Activated CD4-positive, alpha-beta memory T cell treated with anti-CD3 and anti-CD28 coated beads, Interleukin-2, amount 10 ng/mL, durations not matched to agents 7 days and 5 days (primary cell): ENCODE measurements at regions not wholly inside any gene's neighbourhood (a gene's known extent, or its start where the extent isn't known, plus 50 kb on each side); places are given as distances from the start of the nearest gene placed in this dataset.
A peak's percentile ranks its signal among the peaks of the same experiment; 100 is the strongest.

ENCODE experiments used
- CTCF ChIA-PET: fragments of 350-600 bp; sonication (Branson Sonifier 250); formaldehyde crosslinking; loops from one replicate; lab custom pipeline; 2021; ENCODE audit warnings: antibody characterized with exemption, inconsistent platforms; lab: Charles Lee
- POLR2A ChIA-PET: fragments of 350-600 bp; sonication (Branson Sonifier 250); formaldehyde crosslinking; loops from one replicate; lab custom pipeline; 2021; ENCODE audit warnings: antibody characterized with exemption; lab: Charles Lee
- DNase-seq: peaks from one replicate; pipeline ENCODE4 v3.0.0-alpha.2; 2020
- H3K27ac Mint-ChIP-seq: one replicate; pipeline ENCODE4 v1.8.0; 2021; ENCODE audit warnings: mild to moderate bottlenecking, mixed read lengths
- H3K27me3 Mint-ChIP-seq: one replicate; pipeline ENCODE4 v1.8.0; 2021; ENCODE audit warnings: mixed read lengths
- H3K36me3 Mint-ChIP-seq: one replicate; pipeline ENCODE4 v1.8.0; 2021; ENCODE audit warnings: low read depth, mixed read lengths
- H3K4me1 Mint-ChIP-seq: one replicate; pipeline ENCODE4 v1.8.0; 2021; ENCODE audit warnings: mixed read lengths
- H3K4me3 Mint-ChIP-seq: one replicate; pipeline ENCODE4 v1.8.0; 2021; ENCODE audit warnings: mild to moderate bottlenecking, mixed read lengths
- H3K9me3 Mint-ChIP-seq: one replicate; pipeline ENCODE4 v1.8.0; 2021; ENCODE audit warnings: mixed read lengths

DNA sequence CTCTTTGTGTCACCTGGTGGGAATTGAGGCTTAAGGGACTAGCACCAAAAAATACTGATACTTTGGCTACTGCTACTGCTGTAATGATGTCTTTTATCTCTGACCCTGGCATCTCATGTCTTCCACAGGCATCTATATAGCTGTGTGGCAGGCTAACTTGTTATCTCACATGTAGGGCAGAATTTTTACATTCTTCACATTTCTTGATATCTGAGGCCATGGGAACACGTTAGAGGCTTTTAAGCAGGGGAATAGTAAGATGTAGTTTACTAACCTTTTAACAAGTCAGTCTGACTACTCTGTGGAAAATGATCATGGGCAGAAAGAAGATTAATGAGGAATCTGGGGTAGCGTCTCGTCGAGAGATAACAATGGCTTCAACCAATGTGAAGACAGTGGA is 498.4 kb downstream of the PCNX1 start:
- Mint-ChIP-seq H3K9me3 (no peaks in the 10 kb centered on the region), H3K27ac (no peak overlapping the region), H3K4me1 (peaks cover 30% of the 10 kb centered on the region), H3K36me3 (peaks cover 26% of the 10 kb centered on the region), H3K4me3 (no peak overlapping the region), H3K27me3 (no peaks in the 10 kb centered on the region)
- ChIA-PET CTCF (interaction anchor here (1.1 to 3.6 kb wide), 5 partner anchors 82 to 347 kb away, joined by 4 to 74 read pairs (median 27); no protein-coding TSS in a partner anchor), POLR2A (interaction anchor here (4.8 kb wide), 1 partner anchor 82 kb away, joined by 78 read pairs; the partner anchor contains the start of gene SIPA1L1)
- DNase-seq: no peak

DNA sequence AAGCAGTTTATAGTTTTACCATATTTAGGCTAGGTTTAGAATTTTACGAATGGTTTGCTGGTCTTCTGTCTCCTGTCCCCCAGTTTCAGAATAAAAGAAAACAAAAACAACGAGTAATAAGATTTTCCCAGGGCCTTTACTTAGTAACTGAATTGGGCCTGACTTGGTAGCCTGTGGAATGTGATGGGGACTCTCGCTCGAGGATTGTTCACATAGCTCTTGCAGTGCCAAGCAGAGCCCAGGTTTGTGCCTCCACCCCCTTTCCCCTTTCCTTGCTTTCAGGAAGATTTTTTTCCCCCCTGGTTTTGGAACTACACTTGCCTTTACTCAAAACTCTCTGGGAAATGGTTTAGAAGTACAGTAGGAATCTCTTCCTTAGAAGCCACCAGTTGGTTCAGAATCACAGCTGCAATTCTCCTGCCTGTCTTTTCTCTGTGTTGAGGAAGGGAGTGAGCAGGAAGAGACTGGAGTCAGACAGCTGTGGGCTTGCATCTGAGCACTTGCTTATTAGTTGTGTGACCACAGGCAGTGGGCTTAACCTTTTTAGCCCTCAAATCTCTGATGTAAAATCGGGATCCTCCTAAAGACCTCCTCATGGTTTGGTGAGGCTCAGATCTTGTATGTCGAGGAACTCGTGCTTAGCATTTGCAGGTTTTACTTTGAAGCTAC is 501.2 kb downstream of the PCNX1 start:
- peaks cover 40% of the 10 kb centered on the region for H3K4me1 Mint-ChIP-seq
- peaks cover 39% of the 10 kb centered on the region for H3K36me3 Mint-ChIP-seq
- H3K9me3 Mint-ChIP-seq: peaks cover 3% of the 10 kb centered on the region
- POLR2A ChIA-PET: no interaction called here
- H3K27me3 Mint-ChIP-seq: no peaks in the 10 kb centered on the region
- CTCF ChIA-PET: no interaction called here
- no peak overlapping the region for H3K4me3 Mint-ChIP-seq
- H3K27ac Mint-ChIP-seq: no peak overlapping the region
- DNase-seq: no peak

DNA sequence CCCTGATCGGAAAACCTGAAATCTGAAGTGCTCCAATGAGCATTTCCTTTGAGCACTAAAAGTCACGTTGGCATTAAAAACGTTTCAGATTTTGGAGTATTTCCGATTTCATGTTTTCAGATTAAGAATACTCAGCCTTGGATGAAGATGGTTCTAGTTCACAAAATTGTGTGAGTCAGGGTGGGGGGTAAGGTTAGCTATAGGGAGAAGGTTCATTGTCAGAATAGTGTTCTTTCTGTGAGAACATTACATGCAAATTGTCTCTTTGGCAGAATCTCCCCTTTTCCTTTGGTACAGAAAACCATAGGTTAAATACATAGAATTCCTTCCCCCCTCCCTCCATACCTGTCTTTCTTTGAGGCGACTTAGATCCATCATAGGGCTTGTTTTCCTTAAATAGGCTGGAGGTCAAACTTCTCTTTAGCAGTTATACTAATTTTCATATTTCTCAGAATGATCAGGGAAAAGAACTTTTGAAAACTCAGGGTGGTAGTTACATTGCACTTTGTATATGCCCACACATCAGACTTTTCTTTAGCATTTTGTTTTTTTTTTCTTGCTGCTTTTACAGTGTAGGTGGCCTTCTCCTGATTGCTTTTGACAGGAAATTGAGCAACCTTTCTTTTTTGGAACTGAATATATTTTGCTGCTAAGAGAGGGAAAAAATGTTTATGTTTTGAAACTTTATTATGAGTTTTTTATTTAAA is 503.5 kb downstream of the PCNX1 start:
- H3K27me3 Mint-ChIP-seq: no peaks in the 10 kb centered on the region
- peaks cover 30% of the 10 kb centered on the region for H3K4me1 Mint-ChIP-seq
- CTCF ChIA-PET: no interaction called here
- peaks cover 3% of the 10 kb centered on the region for H3K9me3 Mint-ChIP-seq
- POLR2A ChIA-PET: interaction anchor here (1.6 kb wide), 1 partner anchor 89 kb away, joined by 4 read pairs; no protein-coding TSS in a partner anchor
- no peak overlapping the region for H3K4me3 Mint-ChIP-seq
- H3K27ac Mint-ChIP-seq: no peak overlapping the region
- DNase-seq: no peak
- H3K36me3 Mint-ChIP-seq: peaks cover 46% of the 10 kb centered on the region

DNA sequence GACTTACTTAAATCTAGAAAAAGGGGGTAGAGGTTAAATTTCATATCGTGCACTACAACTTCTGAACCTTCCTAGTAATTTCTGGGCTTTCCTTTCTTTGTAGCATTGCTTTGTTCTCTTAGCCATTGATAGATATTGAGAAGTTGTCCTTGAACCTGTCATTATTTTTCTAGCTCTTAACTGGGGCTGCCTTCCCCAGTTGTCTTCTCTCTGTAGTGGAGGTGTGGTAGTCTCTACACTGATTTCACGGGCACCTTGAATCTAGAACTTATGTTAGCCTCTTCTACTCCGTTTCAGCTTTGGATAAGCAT is 504.0 kb downstream of the PCNX1 start:
- Mint-ChIP-seq H3K4me3 (no peak overlapping the region), H3K9me3 (peaks cover 3% of the 10 kb centered on the region), H3K27me3 (no peaks in the 10 kb centered on the region), H3K4me1 (peaks cover 31% of the 10 kb centered on the region), H3K27ac (peak overlapping the region; percentile 54), H3K36me3 (peaks cover 44% of the 10 kb centered on the region)
- CTCF ChIA-PET: no interaction called here
- no peak for DNase-seq
- POLR2A ChIA-PET: no interaction called here

DNA sequence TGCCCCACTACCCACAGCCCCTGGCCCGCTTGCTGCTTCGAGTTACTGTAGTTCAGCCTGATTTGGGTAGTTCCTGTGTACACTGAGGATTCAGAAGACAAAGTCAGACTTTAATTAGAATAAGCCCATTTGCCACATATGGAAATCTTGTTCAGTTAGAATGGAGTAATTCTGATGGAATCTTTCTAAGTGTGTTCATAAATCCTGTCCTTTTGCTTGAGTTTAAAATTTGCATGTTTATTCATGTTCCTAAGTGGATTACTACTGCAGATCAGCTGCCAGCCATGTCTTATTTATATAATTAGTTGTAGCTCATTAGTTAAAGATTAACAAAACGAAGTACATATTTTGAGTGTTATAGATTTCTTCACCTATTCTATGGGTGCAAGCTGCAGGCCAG is 504.5 kb downstream of the PCNX1 start:
- peaks cover 3% of the 10 kb centered on the region for H3K9me3 Mint-ChIP-seq
- no peaks in the 10 kb centered on the region for H3K27me3 Mint-ChIP-seq
- no peak for DNase-seq
- POLR2A ChIA-PET: interaction anchor here (1.1 to 2.3 kb wide), 3 partner anchors 8 to 91 kb away, joined by 3 to 7 read pairs (median 5); partner anchors contain the start of gene SIPA1L1
- H3K4me1 Mint-ChIP-seq: peaks cover 32% of the 10 kb centered on the region
- CTCF ChIA-PET: interaction anchor here (1.1 to 1.4 kb wide), 2 partner anchors 8 to 257 kb away, joined by 3 to 7 read pairs; no protein-coding TSS in a partner anchor
- H3K27ac Mint-ChIP-seq: no peak overlapping the region
- no peak overlapping the region for H3K4me3 Mint-ChIP-seq
- peaks cover 47% of the 10 kb centered on the region for H3K36me3 Mint-ChIP-seq

DNA sequence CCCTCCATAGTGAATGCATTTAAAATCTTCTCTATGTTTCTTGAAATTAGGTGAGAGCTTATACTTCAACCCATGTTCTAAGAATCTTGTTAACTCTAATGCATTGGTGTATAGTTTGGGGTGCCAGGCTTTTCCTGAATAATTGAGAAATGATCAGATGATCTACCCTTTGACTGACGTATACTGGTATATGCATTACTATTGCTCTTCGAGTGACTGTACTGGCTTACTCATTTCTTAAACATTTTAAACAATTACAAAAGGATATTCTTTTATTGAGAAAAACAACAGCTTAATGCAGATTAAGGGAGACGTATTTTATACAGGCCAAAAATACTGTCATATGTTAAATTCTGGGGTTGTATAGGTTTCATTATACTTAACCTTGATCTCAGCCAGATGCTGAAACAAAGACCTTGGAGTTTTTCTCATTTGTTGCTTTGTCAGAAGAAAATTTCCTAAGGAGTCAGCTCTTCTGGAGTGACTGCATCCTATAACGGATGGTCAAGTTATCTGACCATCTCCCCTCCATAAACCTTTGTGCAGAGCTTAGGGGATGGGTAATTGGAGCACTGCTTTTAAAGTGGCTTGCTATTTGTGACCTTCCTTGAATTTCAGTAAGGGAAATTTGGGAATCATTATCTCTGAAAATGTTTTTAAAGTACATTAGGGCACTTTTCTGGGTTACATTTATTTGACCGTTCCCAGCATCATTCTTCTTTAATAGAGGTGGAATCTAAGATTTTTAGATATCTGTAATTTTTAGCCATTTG is 507.6 kb downstream of the PCNX1 start:
- CTCF ChIA-PET: interaction anchor here (1.2 to 2.6 kb wide), 3 partner anchors 11 to 338 kb away, joined by 3 to 11 read pairs (median 4); no protein-coding TSS in a partner anchor
- Mint-ChIP-seq H3K36me3 (peaks cover 47% of the 10 kb centered on the region), H3K9me3 (peaks cover 3% of the 10 kb centered on the region), H3K27me3 (no peaks in the 10 kb centered on the region), H3K4me3 (no peak overlapping the region), H3K27ac (no peak overlapping the region), H3K4me1 (peaks cover 25% of the 10 kb centered on the region)
- no peak for DNase-seq
- POLR2A ChIA-PET: interaction anchor here (1.0 kb wide), 1 partner anchor 15 kb away, joined by 4 read pairs; no protein-coding TSS in a partner anchor

DNA sequence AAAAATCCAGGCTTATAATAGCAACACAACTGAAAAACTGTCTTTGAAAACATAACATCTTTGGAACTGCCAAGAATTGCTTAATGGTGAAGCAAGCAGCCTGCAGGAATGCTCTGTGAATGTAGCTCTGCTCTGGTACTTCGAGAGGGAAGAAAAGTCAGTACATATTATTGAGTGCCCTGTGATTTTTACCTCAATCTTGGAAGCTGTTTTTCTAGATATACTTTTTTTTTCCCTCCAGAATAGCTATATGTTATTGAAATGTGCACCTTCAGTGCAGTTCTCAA is 508.1 kb downstream of the PCNX1 start:
- Mint-ChIP-seq H3K27me3 (no peaks in the 10 kb centered on the region), H3K4me1 (peaks cover 22% of the 10 kb centered on the region), H3K36me3 (peaks cover 47% of the 10 kb centered on the region), H3K4me3 (no peak overlapping the region), H3K27ac (no peak overlapping the region), H3K9me3 (peaks cover 3% of the 10 kb centered on the region)
- POLR2A ChIA-PET: interaction anchor here (1.0 kb wide), 1 partner anchor 15 kb away, joined by 4 read pairs; no protein-coding TSS in a partner anchor
- DNase-seq: no peak
- CTCF ChIA-PET: interaction anchor here (1.2 to 2.6 kb wide), 3 partner anchors 11 to 337 kb away, joined by 3 to 11 read pairs (median 4); no protein-coding TSS in a partner anchor

DNA sequence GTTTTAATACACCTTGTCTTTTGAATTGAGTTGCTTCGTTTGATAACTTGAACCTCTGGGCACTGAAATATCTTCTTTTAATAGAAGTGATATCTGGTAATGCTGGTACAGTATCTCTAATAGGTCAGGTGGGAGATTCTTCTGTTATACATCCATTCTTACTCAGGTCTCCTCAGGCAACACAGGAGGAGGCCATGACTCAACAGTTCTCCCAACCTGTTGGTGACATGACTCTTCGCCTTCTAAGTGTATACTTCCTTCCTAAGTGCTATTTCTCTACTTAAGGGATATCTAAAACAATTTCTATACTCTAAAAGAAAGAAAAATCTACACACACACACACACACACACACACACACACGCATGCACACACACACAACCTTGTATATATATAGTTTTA is 509.1 kb downstream of the PCNX1 start:
- H3K27me3 Mint-ChIP-seq: no peaks in the 10 kb centered on the region
- no peak for DNase-seq
- H3K9me3 Mint-ChIP-seq: peaks cover 3% of the 10 kb centered on the region
- H3K27ac Mint-ChIP-seq: no peak overlapping the region
- peaks cover 50% of the 10 kb centered on the region for H3K36me3 Mint-ChIP-seq
- CTCF ChIA-PET: interaction anchor here (2.6 kb wide), 1 partner anchor 12 kb away, joined by 11 read pairs; no protein-coding TSS in a partner anchor
- H3K4me1 Mint-ChIP-seq: peaks cover 12% of the 10 kb centered on the region
- H3K4me3 Mint-ChIP-seq: no peak overlapping the region
- POLR2A ChIA-PET: no interaction called here

DNA sequence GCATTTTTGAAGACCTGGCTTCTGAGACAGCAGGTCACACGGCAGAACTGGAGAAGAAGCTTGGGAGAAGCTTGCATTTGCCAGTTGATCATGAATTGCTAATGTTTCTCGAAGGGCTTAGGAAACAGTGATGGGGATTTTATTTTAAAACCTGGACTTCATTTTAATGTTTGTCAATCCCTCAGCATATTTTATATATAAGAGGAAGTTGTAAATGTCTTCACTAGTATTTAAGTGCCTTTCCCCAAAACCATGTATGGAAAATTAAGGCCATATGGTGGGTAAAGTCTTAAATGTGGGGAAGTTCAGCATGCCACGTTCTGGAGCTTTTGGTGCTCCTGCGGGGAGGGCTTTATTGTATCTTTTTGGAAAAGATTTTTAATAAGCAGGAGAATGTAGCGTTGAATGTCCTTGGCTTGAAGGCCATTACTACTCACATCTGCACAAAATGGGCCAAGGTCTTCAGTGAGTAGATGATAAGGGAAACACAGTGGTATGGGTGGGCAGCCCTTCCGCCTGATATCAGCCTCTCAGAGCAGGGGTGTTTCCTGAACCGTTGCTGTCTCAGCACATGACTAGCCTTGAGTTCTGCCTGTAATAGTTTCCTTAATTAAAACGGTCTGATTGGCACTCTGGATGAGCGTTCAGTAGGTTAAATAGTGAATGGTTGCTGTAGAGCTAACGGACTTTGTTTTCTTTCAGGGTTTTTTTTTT is 511.4 kb downstream of the PCNX1 start:
- ChIA-PET POLR2A (no interaction called here), CTCF (interaction anchor here (0.5 kb wide), 1 partner anchor 230 kb away, joined by 3 read pairs; no protein-coding TSS in a partner anchor)
- Mint-ChIP-seq H3K4me3 (no peak overlapping the region), H3K27me3 (no peaks in the 10 kb centered on the region), H3K27ac (no peak overlapping the region), H3K4me1 (peaks cover 2% of the 10 kb centered on the region), H3K36me3 (peaks cover 52% of the 10 kb centered on the region), H3K9me3 (no peaks in the 10 kb centered on the region)
- DNase-seq: no peak

DNA sequence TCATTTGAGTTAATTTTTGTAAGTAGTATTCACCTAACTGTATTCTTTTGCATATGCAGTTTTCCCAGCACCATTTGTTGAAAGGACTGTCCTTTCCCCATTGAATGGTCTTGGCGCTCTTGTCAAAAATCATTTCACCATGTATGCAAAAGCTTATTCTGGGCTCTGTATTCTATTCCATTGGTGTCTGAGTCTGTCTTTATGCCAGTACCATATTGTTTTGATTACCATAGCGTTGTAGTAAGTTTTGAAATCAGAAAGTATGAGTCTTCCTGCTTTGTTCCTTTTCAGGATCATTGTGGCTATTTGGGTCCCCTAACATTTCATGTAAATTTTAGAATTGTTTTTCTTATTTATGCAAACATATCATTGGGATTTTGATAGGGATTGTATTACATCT is 508.7 kb upstream of the RGS6 start:
- Mint-ChIP-seq H3K4me1 (peaks cover 6% of the 10 kb centered on the region), H3K9me3 (peaks cover 26% of the 10 kb centered on the region), H3K4me3 (no peak overlapping the region), H3K36me3 (peaks cover 61% of the 10 kb centered on the region), H3K27ac (no peak overlapping the region), H3K27me3 (no peaks in the 10 kb centered on the region)
- CTCF ChIA-PET: no interaction called here
- no peak for DNase-seq
- POLR2A ChIA-PET: no interaction called here

DNA sequence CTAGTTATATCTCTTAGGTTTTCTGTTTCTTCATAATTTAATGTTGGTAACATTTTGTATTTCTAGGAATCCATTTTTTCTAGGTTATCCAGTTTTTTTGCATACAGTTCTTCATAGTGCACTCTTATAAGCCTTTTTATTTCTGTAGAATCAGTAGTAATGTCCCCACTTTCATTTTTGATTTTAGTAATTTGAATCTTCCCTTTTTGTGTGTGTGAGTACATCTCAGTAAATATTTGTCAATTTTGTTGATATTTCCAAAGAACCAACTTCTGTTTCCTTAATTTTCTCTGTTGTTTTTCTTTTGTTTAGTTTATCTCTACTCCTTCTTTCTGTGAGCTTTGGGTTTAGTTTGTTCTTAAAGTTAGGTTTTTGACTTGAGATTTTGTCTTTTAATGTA is 507.3 kb upstream of the RGS6 start:
- Mint-ChIP-seq H3K4me3 (no peak overlapping the region), H3K36me3 (peaks cover 61% of the 10 kb centered on the region), H3K27me3 (no peaks in the 10 kb centered on the region), H3K4me1 (peaks cover 6% of the 10 kb centered on the region), H3K9me3 (peaks cover 26% of the 10 kb centered on the region), H3K27ac (no peak overlapping the region)
- no peak for DNase-seq
- ChIA-PET CTCF (no interaction called here), POLR2A (no interaction called here)

DNA sequence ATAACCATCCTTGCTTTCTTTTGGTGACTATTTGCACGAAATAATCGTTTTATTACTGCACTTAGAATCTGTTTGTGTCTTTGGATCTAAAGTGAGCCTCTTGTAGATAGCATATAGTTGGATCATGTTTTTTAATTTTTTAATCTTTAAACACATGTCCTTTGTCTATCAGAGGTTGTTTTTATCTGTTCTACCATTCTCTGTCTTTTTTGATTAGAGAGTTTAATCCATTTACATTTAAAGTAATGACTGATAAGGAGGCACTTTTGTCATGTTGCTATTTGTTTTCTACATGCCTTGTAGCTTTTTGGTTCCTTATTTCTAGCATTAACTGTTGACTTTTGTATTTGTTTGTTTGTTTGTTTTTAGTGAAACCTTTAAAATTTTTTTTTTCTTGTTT is 506.2 kb upstream of the RGS6 start:
- ChIA-PET CTCF (no interaction called here), POLR2A (no interaction called here)
- H3K27ac Mint-ChIP-seq: no peak overlapping the region
- peaks cover 55% of the 10 kb centered on the region for H3K36me3 Mint-ChIP-seq
- no peak for DNase-seq
- no peak overlapping the region for H3K4me3 Mint-ChIP-seq
- H3K4me1 Mint-ChIP-seq: peaks cover 11% of the 10 kb centered on the region
- H3K27me3 Mint-ChIP-seq: no peaks in the 10 kb centered on the region
- H3K9me3 Mint-ChIP-seq: peaks cover 26% of the 10 kb centered on the region
